Uterus (tissue), 3 donors: ENCODE measurements at regions not wholly inside any gene's neighbourhood (a gene's known extent, or its start where the extent isn't known, plus 50 kb on each side); places are given as distances from the start of the nearest gene placed in this dataset.

Experiments
- DNase-seq, 2 donors: peaks; one replicate each; pipeline ENCODE4 v3.0.0-alpha.2; 2019 to 2020
- H3K27ac ChIP-seq, 2 donors: fragments of 200-600 bp; sonication (generic); 1 replicate in 1 of 2; 2 replicates in 1 of 2; pipeline ENCODE4 v1.5.1; 2016 to 2018
- H3K27me3 ChIP-seq, 2 donors: fragments of 200-600 bp; sonication (generic); one replicate each; pipeline ENCODE4 v1.5.1; 2018 to 2019; ENCODE audit warnings: control low read depth in 1 of 2
- H3K36me3 ChIP-seq, 2 donors: fragments of 200-600 bp; sonication (generic); one replicate each; pipeline ENCODE4 v1.5.1; 2019; ENCODE audit warnings: control low read depth in 1 of 2
- H3K4me1 ChIP-seq, 2 donors: fragments of 200-600 bp; sonication (generic); one replicate each; pipeline ENCODE4 v1.5.1; 2018 to 2019; ENCODE audit warnings: control low read depth in 1 of 2
- H3K4me3 ChIP-seq, 2 donors: fragments of 200-600 bp; sonication (generic); 1 replicate in 1 of 2; 2 replicates in 1 of 2; pipeline ENCODE4 v1.5.1; 2018 to 2019; ENCODE audit warnings: mild to moderate bottlenecking in 1 of 2
- H3K9me3 ChIP-seq, 2 donors: fragments of 200-600 bp; sonication (generic); one replicate each; pipeline ENCODE4 v1.5.1; 2019; ENCODE audit warnings: control low read depth in 1 of 2
- CTCF ChIP-seq, 4 experiments: fragments of 200-600 bp in 2 of 4; fragments of 450-650 bp in 2 of 4; sonication (generic) in 2 of 4; IDR thresholded peaks; one replicate each; pipeline ENCODE4 v1.5.1; 2016 to 2019; ENCODE audit warnings: antibody characterized with exemption in 4 of 4, mild to moderate bottlenecking in 2 of 4, moderate library complexity in 1 of 4
- POLR2A ChIP-seq, 2 donors: fragments of 450-650 bp; IDR thresholded peaks; one replicate each; pipeline ENCODE4 v1.6.1; 2016; ENCODE audit warnings: antibody characterized with exemption in 2 of 2, mild to moderate bottlenecking in 1 of 2, moderate library complexity in 1 of 2
- intact Hi-C: fragments of 100-400 bp; cut with DNase I; formaldehyde crosslinking; loops from one replicate; pipeline ENCODE4 v1.15.1; 2023; ENCODE audit warnings: low total_unique reads
- donor health status: DM: yes; HTN: yes; CAD: no.

- intact Hi-C loops = no loop called here
- Histone ChIP-seq H3K27ac (no peak overlapping the region), H3K4me3 (no peak overlapping the region), H3K36me3 (no peaks in the 10 kb centered on the region), H3K4me1 (no peaks in the 10 kb centered on the region), H3K9me3 (no peaks in the 10 kb centered on the region), H3K27me3 (no peaks in the 10 kb centered on the region)
- no peak for TF ChIP-seq CTCF (IDR thresholded peaks at IDR 0.05)
- no peak for TF ChIP-seq POLR2A (IDR thresholded peaks at IDR 0.05)
- no peak for DNase-seq
These were observed 477.4 kb downstream of the PDCD6IP start for GRCh38 chr3:34275811-34276210.

DNA sequence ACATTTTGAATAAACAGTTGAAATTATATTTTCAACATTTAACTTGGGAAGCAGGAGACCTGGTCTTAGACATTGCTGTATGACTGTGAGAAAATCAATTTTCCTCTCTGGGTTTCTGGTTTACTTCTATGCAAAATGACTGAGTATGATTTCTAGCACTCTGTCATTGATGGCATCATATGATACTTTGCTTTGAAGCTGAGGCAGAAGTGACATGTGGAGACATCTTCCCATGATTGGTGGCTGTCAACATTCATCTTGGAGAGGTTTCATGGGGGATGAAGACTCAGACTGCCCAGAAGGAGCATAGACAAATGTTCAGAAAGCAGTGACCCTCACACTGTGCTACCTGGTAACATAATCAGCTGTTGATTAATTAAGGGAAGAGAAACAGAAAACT is 477.9 kb downstream of the PDCD6IP start:
- Histone ChIP-seq H3K4me1 (no peaks in the 10 kb centered on the region), H3K36me3 (no peaks in the 10 kb centered on the region), H3K27me3 (no peaks in the 10 kb centered on the region), H3K27ac (no peak overlapping the region), H3K4me3 (no peak overlapping the region), H3K9me3 (no peaks in the 10 kb centered on the region)
- DNase-seq = no peak
- intact Hi-C loops = no loop called here
- TF ChIP-seq POLR2A (IDR thresholded peaks at IDR 0.05) (no peak), CTCF (IDR thresholded peaks at IDR 0.05) (no peak)

- intact Hi-C loops = no loop called here
- Histone ChIP-seq H3K9me3 (no peaks in the 10 kb centered on the region), H3K4me3 (no peak overlapping the region)
These were observed 478.7 kb downstream of the PDCD6IP start for GRCh38 chr3:34277110-34277509.

DNA sequence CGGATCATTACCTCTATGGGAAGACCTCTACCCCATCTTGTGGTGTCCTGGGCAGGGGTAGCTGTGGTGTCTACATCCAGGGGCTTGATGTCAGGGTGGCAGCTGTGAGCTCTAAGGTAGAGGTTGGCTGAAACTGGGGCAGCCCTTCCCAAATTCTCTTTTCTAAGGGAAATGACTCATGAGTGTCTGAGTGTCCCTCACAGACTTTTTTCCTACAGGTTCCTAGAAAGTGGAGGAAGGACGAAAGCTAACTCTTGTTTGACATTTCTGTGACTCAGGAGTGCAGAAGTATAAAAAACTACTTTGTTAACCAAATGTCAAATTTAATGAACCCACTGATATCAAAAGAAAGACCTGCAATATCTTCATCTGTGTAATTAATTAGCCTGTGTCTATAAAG is 481.5 kb downstream of the PDCD6IP start:
- Histone ChIP-seq H3K27ac (no peak overlapping the region), H3K36me3 (no peaks in the 10 kb centered on the region), H3K4me1 (no peaks in the 10 kb centered on the region), H3K4me3 (no peak overlapping the region), H3K9me3 (no peaks in the 10 kb centered on the region), H3K27me3 (no peaks in the 10 kb centered on the region)
- intact Hi-C loops = no loop called here
- TF ChIP-seq POLR2A (IDR thresholded peaks at IDR 0.05) = no peak
- no peak for TF ChIP-seq CTCF (IDR thresholded peaks at IDR 0.05)
- no peak for DNase-seq

More at GRCh38 chr3:34277110-34277509, 478.7 kb downstream of the PDCD6IP start:
- no peaks in the 10 kb centered on the region for H3K4me1 ChIP-seq
- no peak for TF ChIP-seq POLR2A (IDR thresholded peaks at IDR 0.05)
- no peak for TF ChIP-seq CTCF (IDR thresholded peaks at IDR 0.05)
- no peaks in the 10 kb centered on the region for H3K27me3 ChIP-seq
- DNase-seq = no peak
- no peak overlapping the region for H3K27ac ChIP-seq
- no peaks in the 10 kb centered on the region for H3K36me3 ChIP-seq

- DNase-seq = no peak
- Histone ChIP-seq H3K27me3 (no peaks in the 10 kb centered on the region), H3K9me3 (no peaks in the 10 kb centered on the region), H3K36me3 (no peaks in the 10 kb centered on the region), H3K4me1 (no peaks in the 10 kb centered on the region), H3K27ac (no peak overlapping the region), H3K4me3 (no peak overlapping the region)
- intact Hi-C loops = no loop called here
- no peak for TF ChIP-seq CTCF (IDR thresholded peaks at IDR 0.05)
- TF ChIP-seq POLR2A (IDR thresholded peaks at IDR 0.05) = no peak
These were observed 485.3 kb downstream of the PDCD6IP start for GRCh38 chr3:34283751-34284150.
